Skeletal muscle tissue (tissue), 3 donors: ENCODE measurements at regions not wholly inside any gene's neighbourhood (a gene's known extent, or its start where the extent isn't known, plus 50 kb on each side); places are given as distances from the start of the nearest gene placed in this dataset.

Experiments used
- H3K27ac ChIP-seq: one replicate; pipeline ENCODE4 v1.7.0; 2013; ENCODE audit warnings: mild to moderate bottlenecking, low read depth, low read length, inconsistent platforms
- H3K27me3 ChIP-seq, 3 donors: one replicate each; pipeline ENCODE4 v1.7.0; 2013; ENCODE audit warnings: low read length in 3 of 3; ENCODE audit not compliant: control insufficient read depth in 3 of 3, insufficient read depth in 3 of 3
- H3K36me3 ChIP-seq, 3 donors: one replicate each; pipeline ENCODE4 v1.7.0; 2013; ENCODE audit warnings: low read length in 3 of 3; ENCODE audit not compliant: control insufficient read depth in 3 of 3, insufficient read depth in 3 of 3
- H3K4me1 ChIP-seq, 3 donors: one replicate each; pipeline ENCODE4 v1.7.0; 2013; ENCODE audit warnings: low read length in 3 of 3, mild to moderate bottlenecking in 3 of 3; ENCODE audit not compliant: control insufficient read depth in 3 of 3, insufficient read depth in 3 of 3
- H3K4me3 ChIP-seq, 3 donors: one replicate each; pipeline ENCODE4 v1.7.0; 2013; ENCODE audit warnings: low read length in 3 of 3
- H3K9ac ChIP-seq, 3 donors: one replicate each; pipeline ENCODE4 v1.7.0; 2013; ENCODE audit warnings: low read length in 3 of 3, mild to moderate bottlenecking in 3 of 3, moderate library complexity in 2 of 3, low read depth in 1 of 3
- H3K9me3 ChIP-seq, 3 donors: one replicate each; pipeline ENCODE4 v1.7.0; 2013; ENCODE audit warnings: low read length in 3 of 3; ENCODE audit not compliant: control insufficient read depth in 3 of 3
- donor health status: Osteomylitis.

- H3K9me3 ChIP-seq, result no peaks in the 10 kb centered on the region
- no peak overlapping the region for H3K9ac ChIP-seq
- H3K27me3 ChIP-seq, result no peaks in the 10 kb centered on the region
- H3K4me3 ChIP-seq, result no peak overlapping the region
- H3K4me1 ChIP-seq, result no peaks in the 10 kb centered on the region
- H3K27ac ChIP-seq, result no peak overlapping the region
- no peaks in the 10 kb centered on the region for H3K36me3 ChIP-seq
Observed at GRCh38 chr11:101401245-101401644, 182.6 kb downstream of the TRPC6 start.

GRCh38 chr11:101397979-101398378, 185.8 kb downstream of the TRPC6 start:
- H3K4me1 ChIP-seq, result no peaks in the 10 kb centered on the region
- H3K9ac ChIP-seq, result no peak overlapping the region
- H3K4me3 ChIP-seq, result no peak overlapping the region
- no peaks in the 10 kb centered on the region for H3K36me3 ChIP-seq
- H3K9me3 ChIP-seq, result no peaks in the 10 kb centered on the region
- no peaks in the 10 kb centered on the region for H3K27me3 ChIP-seq
- no peak overlapping the region for H3K27ac ChIP-seq

DNA sequence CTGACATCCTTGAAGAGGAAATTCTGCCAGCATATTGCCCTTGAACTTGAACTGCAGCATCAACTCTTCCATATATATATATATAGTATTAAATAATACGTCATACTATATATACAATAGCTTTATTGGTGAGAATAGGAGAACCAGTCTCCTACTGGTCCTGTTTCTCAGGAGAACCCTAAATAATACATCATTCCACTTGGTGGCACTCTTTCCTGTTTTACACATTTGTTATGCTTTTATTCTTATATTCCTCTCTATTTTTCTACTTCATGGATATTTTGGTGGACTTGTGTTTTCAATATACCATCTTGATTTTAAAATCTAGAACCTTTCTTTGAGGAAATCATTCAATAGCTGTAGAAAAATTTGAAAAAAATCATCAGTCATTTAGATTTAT, 193.3 kb downstream of the TRPC6 start:
- Histone ChIP-seq H3K9ac (no peak overlapping the region), H3K4me1 (no peaks in the 10 kb centered on the region), H3K9me3 (no peaks in the 10 kb centered on the region), H3K4me3 (no peak overlapping the region), H3K27me3 (no peaks in the 10 kb centered on the region), H3K36me3 (no peaks in the 10 kb centered on the region), H3K27ac (no peak overlapping the region)

- no peaks in the 10 kb centered on the region for H3K27me3 ChIP-seq
- no peaks in the 10 kb centered on the region for H3K9me3 ChIP-seq
- H3K4me3 ChIP-seq, result no peak overlapping the region
- H3K27ac ChIP-seq, result no peak overlapping the region
- H3K36me3 ChIP-seq, result no peaks in the 10 kb centered on the region
- no peaks in the 10 kb centered on the region for H3K4me1 ChIP-seq
- no peak overlapping the region for H3K9ac ChIP-seq
Observed at GRCh38 chr11:101369835-101370234, 214.0 kb downstream of the TRPC6 start.

- Histone ChIP-seq H3K27ac (no peak overlapping the region), H3K36me3 (no peaks in the 10 kb centered on the region), H3K4me3 (no peak overlapping the region), H3K9me3 (no peaks in the 10 kb centered on the region), H3K4me1 (no peaks in the 10 kb centered on the region), H3K27me3 (no peaks in the 10 kb centered on the region), H3K9ac (no peak overlapping the region)
Observed at GRCh38 chr11:101363706-101364275, 220.0 kb downstream of the TRPC6 start.

DNA sequence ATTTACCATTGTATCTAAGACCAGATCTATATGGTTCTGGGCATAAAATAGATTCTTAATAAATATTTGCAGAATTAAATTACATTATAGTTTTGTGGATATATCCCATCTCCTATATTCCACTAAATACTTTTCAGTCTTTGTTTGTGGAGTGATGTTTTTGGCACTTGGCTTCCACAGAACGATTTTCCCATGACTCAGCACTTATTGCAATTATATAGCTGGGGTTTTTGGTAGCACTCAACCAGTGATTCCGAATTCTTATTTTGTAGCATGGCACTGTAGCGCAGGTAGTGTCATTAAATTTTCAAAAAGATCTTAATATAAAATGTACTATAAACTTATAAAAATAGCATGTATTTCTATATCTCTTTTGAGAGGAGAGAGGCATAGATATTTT, 221.2 kb downstream of the TRPC6 start:
- no peak overlapping the region for H3K9ac ChIP-seq
- H3K36me3 ChIP-seq, result no peaks in the 10 kb centered on the region
- H3K9me3 ChIP-seq, result no peaks in the 10 kb centered on the region
- H3K4me1 ChIP-seq, result no peaks in the 10 kb centered on the region
- H3K4me3 ChIP-seq, result no peak overlapping the region
- no peak overlapping the region for H3K27ac ChIP-seq
- no peaks in the 10 kb centered on the region for H3K27me3 ChIP-seq

GRCh38 chr11:101357771-101358170, 226.0 kb downstream of the TRPC6 start:
- H3K36me3 ChIP-seq, result no peaks in the 10 kb centered on the region
- no peaks in the 10 kb centered on the region for H3K9me3 ChIP-seq
- no peak overlapping the region for H3K4me3 ChIP-seq
- no peaks in the 10 kb centered on the region for H3K4me1 ChIP-seq
- H3K27ac ChIP-seq, result no peak overlapping the region
- H3K27me3 ChIP-seq, result no peaks in the 10 kb centered on the region
- no peak overlapping the region for H3K9ac ChIP-seq

GRCh38 chr11:101354801-101355200, 225.2 kb upstream of the PGR start:
- H3K9ac ChIP-seq, result no peak overlapping the region
- no peak overlapping the region for H3K4me3 ChIP-seq
- H3K4me1 ChIP-seq, result no peaks in the 10 kb centered on the region
- no peaks in the 10 kb centered on the region for H3K9me3 ChIP-seq
- no peaks in the 10 kb centered on the region for H3K27me3 ChIP-seq
- no peak overlapping the region for H3K27ac ChIP-seq
- no peaks in the 10 kb centered on the region for H3K36me3 ChIP-seq

GRCh38 chr11:101348786-101349185, 219.2 kb upstream of the PGR start:
- H3K9me3 ChIP-seq, result no peaks in the 10 kb centered on the region
- H3K9ac ChIP-seq, result no peak overlapping the region
- H3K4me1 ChIP-seq, result no peaks in the 10 kb centered on the region
- no peak overlapping the region for H3K27ac ChIP-seq
- H3K36me3 ChIP-seq, result no peaks in the 10 kb centered on the region
- no peak overlapping the region for H3K4me3 ChIP-seq
- H3K27me3 ChIP-seq, result no peaks in the 10 kb centered on the region

DNA sequence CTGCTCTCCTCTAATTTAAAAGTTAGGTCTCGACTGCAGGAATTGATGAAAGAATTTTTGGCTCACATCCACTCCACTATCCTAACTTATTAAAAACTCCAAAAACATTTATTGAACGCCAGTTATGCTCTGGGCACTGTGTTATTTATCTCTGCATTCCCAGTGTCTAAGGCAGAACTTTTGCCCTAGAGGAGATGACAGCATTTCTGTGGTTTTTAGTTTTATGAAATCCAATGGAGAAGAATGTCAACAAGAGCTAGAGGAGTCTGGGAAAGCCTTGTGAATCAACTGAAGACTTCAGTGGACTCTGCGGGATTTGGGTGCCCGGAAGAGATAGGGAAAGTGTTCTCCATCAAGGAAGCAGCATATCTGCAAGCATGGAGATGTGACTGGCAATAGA, 217.0 kb upstream of the PGR start:
- Histone ChIP-seq H3K27ac (no peak overlapping the region), H3K9ac (no peak overlapping the region), H3K9me3 (no peaks in the 10 kb centered on the region)

GRCh38 chr11:101345891-101346290, 216.3 kb upstream of the PGR start:
- Histone ChIP-seq H3K4me1 (no peaks in the 10 kb centered on the region), H3K27ac (no peak overlapping the region), H3K9me3 (no peaks in the 10 kb centered on the region), H3K9ac (no peak overlapping the region), H3K27me3 (no peaks in the 10 kb centered on the region), H3K4me3 (no peak overlapping the region), H3K36me3 (no peaks in the 10 kb centered on the region)

More for the DNA sequence above, 217.0 kb upstream of the PGR start:
- Histone ChIP-seq H3K27me3 (no peaks in the 10 kb centered on the region), H3K36me3 (no peaks in the 10 kb centered on the region), H3K4me3 (no peak overlapping the region), H3K4me1 (no peaks in the 10 kb centered on the region)
